Mammary epithelial cell (primary cell): ENCODE measurements at regions not wholly inside any gene's neighbourhood (a gene's known extent, or its start where the extent isn't known, plus 50 kb on each side); places are given as distances from the start of the nearest gene placed in this dataset.

Experiments
- CTCF ChIP-seq, 2 donors: IDR thresholded peaks in 1 of 2; conservative IDR thresholded peaks in 1 of 2; 2 replicates each; pipeline ENCODE4 v1.5.1; 2011 to 2012; ENCODE audit warnings: inconsistent platforms in 2 of 2, low read length in 2 of 2, mild to moderate bottlenecking in 2 of 2, control low read depth in 1 of 2, low read depth in 1 of 2; ENCODE audit not compliant: insufficient read depth in 1 of 2; ENCODE audit errors: extremely low read depth in 1 of 2
- EZH2 ChIP-seq: IDR thresholded peaks from 2 replicates; pipeline ENCODE4 v1.6.1; 2012; ENCODE audit warnings: low read length, inconsistent platforms, borderline replicate concordance

GRCh38 chr14:95603415-95603814, 68.6 kb downstream of the GLRX5 start:
- TF ChIP-seq CTCF (conservative IDR thresholded peaks at IDR 0.05 in 1 of 2, IDR thresholded peaks at IDR 0.05 in 1 of 2; ENCODE audit: extremely low read depth in 1 of 2, insufficient read depth in 1 of 2, low read depth in 1 of 2, low read length in 2 of 2) (no peak), EZH2 (no peak)
